GM12892 (cell line): ENCODE measurements at regions not wholly inside any gene's neighbourhood (a gene's known extent, or its start where the extent isn't known, plus 50 kb on each side); places are given as distances from the start of the nearest gene placed in this dataset.

Experiments
- POLR2A ChIP-seq: IDR thresholded peaks from 2 replicates; pipeline ENCODE4 v1.6.1; 2011; ENCODE audit warnings: low read depth, low read length, control low read depth
- POLR2AphosphoS5 ChIP-seq: IDR thresholded peaks from 2 replicates; pipeline ENCODE4 v1.6.1; 2011; ENCODE audit warnings: low read depth, low read length, control low read depth

GRCh38 chr11:104370478-104370877, 206.5 kb upstream of the PDGFD start:
- TF ChIP-seq POLR2A, result no peak
- TF ChIP-seq POLR2AphosphoS5, result no peak
